NCI-H1048 (cell line): ENCODE measurements at regions not wholly inside any gene's neighbourhood (a gene's known extent, or its start where the extent isn't known, plus 50 kb on each side); places are given as distances from the start of the nearest gene placed in this dataset.
"Not testable (repeated sequence)": the region's sequence is repeated elsewhere in the genome, so short reads cannot be mapped to it uniquely, and the experiment has no call there.

Experiments
- DNase-seq: peaks from one replicate; lab custom pipeline; 2025; lab: John Stamatoyannopoulos, UW

DNA sequence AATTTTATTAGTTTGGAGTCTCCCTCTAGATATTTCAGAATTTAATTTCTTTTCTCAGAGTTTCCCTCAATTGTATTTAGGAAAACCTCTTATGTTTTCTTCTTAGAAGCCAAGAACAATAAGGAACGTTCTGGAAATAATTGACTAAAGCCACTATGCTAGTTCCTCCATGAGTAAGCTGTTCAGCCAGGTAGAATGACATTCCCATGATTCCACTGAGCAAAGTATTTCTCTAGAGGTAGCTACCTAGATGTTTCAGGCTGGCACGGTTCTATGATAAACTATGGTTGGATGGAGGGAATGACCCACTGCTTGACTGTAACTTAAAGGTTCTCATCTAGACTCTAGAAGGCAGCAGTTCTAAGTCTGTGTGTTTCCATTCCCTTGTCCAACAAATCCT lies 62.4 kb downstream of the CLDN17 start:
- DNase-seq, result no peak

DNA sequence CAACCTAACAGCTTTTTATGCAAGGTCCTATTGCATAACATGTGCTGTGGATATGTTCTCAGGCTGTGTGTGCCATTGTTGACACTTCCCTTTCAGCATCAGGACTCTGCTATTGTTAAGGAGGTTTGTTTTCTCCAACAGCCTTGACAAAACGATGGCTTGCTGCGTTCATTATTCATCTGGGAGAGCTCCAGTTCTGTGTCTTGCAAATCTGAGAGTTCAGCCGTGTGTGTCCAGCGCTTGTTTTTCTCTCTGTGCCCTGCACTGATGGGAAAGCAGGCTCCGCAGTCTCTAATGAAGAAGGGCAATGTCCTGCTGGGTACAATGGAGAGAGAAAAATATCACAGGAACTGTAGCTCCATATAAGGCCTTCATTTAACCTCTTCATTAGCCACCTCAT lies 63.7 kb downstream of the CLDN17 start:
- no peak for DNase-seq

DNA sequence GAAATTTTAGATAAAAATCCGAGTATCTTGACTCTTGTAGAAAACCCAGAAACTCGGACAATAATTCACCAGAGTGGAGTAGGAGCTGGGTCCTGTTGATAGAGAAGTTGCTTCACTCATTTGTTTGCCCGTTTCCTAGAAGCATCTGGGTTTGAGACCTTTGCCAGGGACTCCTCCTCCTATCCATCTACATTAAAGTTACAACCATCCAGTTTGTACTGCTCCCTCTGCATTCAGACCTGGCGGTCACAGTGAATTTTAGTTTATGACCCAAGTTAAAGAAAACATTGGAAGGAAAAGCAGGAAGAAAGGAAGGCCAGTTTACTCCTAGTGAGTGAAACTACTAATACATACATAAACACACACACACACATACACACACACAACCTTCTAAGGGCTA lies 64.6 kb downstream of the CLDN17 start:
- no peak for DNase-seq

DNA sequence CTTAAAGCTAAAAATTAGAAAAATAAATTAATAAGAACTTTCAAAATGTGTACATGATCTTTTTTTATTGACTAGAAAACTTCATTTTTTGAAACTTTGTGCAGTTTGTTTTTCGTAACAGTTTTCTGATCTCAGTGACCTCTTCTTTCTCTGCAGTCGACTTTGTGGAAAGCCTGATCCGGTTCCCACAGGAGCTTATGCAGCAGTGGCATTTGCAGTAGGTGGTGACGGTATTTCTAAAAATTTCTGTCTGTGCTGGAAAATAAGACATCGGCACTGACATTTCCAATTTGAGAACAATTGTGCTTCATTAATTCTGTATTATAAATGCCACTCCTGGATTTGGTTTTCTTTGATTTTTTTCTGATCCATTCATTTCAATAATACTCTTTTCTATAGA lies 68.8 kb downstream of the CLDN17 start:
- no peak for DNase-seq

DNA sequence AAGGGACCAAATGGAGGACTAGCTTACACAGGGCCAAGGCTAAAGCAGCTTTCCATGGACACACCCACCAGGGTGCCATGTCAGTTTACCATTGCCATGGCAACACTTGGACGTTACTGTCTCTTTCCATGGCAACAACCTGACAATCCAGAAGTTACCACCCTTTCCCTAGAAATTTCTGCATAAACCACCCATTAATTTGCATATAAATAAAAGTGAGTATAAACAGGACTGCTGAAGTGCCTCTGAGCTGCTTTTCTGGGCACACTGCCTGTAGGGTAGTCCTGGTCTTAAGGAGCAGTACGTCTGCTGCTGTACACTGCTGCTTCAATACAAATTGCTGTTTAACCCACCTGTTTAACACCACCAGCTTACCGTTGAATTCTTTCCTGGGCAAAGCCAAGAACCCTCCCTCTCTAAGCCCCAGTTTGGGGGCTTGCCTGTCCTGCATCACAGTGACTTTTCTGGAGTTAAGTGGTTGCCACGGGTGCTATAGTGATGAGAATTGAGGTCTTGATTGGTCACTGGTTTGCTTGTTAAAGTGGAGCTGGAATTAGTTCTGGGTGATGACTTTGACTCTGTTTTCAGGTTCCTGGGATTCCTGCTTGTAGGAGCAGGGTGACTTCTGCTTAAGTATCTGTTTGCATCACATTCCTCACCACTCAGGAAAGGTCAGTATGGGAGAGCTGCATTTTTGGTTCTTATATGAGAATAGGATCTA lies 83.2 kb downstream of the CLDN17 start:
- no peak for DNase-seq

DNA sequence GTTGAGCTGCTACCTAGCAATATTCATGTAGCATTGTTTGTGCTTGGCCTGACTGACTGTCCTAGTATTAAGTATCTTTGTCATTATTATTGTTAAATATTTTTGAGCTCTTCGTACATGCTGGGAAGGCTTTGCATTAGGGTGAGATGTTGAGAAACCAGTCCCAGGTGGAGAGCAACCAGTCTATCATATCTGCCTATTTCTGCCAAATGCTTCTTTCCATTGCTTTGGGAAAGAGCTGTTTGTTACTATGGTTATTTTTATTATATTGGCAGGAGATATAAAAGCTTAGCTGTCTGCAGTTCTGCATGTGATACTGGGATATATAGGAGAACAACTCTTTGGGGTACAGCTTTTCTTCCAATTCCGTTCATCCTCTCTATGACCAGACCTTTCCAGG lies 85.1 kb downstream of the CLDN17 start:
- no peak for DNase-seq

DNA sequence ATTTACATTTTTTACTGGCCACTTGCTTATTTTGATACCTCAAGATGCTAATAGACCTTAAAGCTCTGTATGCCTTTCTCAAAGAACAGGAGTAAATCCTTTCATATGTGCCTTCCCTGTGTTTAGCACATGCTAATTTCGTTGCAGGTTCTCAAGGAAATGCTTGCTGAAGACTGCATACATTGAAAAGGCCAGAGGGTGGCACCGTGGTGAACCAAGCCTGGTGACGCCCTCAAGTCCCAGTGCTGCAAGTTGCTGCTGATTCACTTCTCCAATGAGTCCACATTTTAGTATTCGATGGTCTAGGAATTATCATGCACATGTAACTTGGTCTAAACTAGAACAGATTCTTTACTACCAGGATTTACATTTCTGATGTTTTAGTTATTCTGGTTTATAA lies 94.1 kb downstream of the CLDN17 start:
- no peak for DNase-seq

DNA sequence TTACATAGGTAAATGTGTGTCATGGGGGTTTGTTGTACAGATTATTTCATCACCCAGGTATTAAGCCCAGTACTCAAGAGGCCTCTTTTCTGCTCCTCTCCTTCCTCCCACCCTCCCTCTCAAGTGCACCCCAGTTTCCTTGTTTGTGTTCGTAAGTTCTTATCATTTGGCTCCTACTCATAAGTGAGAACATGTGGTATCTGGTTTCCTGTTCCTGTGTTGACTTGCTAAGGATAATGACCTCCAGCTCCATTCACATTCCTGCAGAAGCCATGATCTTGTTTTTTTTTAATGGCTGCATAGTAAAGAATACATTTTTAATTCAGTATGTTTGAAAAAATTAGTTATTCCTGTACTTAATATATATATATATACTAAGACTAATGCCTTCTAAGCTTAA lies 107.7 kb downstream of the CLDN17 start:
- DNase-seq, result no peak

DNA sequence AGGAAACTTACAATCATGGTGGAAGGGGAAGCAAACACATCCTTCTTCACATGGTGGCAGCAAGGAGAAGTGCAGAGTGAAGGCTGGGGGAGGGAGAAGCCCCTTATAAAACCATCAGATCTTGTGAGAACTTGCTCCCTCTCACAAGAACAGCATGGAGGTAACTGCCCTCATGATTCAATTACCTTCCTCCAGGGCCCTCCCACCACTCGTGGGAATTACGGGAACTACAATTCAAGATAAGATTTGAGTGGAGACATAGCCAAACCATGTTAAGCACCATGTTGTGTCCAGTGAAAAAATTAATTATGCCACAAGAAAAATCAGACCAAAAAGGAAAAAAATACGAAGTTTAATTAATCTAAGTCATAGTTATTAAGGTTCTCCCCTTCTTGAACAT lies 109.5 kb downstream of the CLDN17 start:
- DNase-seq, result no peak

DNA sequence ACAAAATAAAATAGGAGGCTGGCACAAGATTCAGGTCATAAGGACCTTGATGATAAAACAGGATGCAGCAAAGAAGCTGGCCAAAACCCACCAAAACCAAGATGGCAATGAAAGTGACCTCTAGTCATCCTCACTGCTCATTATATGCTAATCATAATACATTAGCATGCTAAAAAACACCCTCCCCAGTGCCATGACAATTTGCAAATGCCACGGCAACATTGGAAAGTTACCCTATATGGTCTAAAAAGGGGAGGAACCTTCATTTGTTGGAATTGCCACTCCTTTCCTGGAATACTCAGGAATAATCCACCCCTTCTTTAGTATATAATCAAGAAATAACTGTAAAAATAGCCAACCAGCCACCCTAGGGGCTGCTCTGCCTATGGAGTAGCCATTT lies 108.8 kb upstream of the GRIK1 start:
- DNase-seq, result no peak

DNA sequence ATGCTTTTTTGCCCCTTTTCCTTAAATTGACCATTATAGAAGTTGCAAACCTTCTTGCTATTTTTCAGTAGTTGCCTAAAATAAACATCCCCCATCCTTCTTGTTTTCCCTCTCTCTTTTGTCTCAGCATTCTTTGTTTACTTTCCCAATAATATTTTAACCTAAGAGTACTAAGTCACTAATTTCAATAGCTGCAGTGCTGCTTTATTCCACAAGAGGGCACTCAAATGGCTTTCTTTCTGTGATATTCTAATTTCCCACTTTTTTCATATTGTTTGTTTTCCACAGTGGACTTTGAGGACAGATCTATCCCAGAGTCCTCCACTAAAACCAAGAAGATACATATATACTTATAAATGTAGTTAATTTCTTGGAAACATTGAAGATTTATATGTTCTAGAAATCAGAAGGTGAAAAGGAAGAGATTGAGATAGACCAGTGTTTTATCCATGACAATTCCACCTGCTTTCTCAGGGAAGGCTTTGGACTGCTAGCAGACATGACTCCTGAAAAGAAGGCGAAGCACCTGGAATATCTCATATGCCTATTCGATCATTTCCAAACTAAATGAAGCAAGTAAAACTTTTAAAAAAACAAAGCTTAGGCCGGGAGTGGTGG lies 104.8 kb upstream of the GRIK1 start:
- DNase-seq, result peak; percentile 40

DNA sequence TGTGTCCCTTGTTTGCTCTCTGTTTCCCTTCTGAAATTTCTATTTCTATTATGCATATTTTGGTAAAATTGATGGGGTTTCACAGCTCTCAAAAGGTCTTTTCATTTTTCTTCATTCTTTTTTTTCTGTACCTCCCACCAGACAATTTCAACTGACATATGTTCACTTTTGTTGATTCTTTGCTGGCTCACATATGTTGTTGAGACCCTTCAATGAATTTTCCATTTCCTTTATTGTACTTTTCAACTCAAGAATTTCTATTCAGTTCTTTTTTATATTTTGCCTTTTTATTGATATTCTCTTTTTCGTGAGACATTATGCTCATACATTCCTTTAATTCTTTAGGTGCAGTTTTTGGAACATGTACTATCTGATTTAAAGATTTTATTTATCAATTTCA lies 102.6 kb upstream of the GRIK1 start:
- no peak for DNase-seq

DNA sequence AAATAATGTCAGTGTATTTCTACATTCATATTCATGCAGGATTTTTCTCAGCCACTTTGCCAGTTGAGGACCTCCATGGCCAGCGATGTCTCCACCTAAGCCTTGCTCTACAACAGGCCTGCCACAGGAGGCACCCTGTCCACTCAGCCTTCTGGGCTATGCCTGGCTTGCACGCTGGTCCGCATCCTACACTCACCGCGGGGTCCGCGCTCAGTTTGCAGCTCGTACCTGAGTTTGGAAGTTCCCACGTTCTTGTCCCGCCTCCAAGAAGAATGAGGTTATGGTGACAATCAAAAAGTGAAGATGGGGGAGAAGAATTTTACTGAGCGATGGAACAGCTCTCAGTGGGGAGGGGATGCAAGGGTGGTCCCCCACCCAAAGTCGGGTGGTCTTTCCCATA lies 93.6 kb upstream of the GRIK1 start:
- no peak for DNase-seq

DNA sequence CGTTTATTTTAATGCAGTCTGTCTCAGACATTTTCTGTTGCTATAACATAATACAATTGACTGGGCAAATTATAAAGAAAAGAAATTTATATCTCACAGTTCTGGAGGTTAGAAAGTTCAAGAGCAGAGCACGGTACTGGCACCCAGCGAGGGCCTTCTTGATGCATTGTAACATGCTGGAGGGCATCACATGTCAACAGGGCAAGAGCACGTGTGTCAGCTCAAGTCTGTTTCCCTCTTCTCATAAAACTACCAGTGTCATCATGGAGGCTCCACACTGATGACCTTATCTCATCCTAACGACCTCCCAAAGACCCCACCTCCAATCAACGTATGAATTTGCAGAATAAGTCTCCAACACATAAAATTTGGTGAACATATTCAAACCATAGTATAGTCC lies 90.6 kb upstream of the GRIK1 start:
- DNase-seq, result no peak

DNA sequence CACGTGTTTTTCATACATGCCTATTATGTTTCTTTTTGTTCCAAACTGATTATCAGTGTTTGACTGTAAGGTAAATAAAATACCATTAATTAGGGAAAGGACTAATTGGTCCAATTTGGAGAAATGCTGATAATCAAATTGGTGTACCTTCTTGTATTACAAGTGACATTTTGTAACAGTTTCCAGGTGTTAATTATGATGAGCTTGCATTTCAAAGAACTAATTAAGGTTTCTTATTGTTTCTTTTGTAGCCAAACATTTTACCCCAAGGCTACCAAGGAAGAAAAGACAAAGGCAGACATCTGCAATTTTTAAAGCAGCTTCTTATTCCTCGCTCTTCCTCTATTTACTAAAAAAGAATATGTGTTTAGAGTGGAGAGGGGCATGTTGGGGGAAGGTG lies 88.7 kb upstream of the GRIK1 start:
- no peak for DNase-seq

DNA sequence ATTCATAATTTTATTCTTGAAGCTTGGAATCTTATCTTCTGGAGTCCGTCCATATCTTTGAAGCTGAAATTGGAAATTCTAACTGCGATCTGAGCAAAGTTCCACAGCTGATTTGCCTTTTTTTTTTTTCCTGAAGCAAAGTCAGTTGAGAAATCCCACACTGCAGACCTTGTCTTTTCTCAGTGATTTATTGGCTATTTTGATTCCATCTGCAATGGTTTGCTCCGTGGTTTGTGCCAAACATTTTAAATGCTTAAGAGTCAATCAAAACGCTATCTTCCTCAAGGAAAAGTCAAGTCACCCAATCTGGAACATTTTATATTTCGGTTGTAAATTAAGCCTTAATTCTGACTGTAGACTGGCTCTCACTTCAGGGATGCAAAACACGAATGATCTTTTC lies 88.2 kb upstream of the GRIK1 start:
- DNase-seq, result no peak

DNA sequence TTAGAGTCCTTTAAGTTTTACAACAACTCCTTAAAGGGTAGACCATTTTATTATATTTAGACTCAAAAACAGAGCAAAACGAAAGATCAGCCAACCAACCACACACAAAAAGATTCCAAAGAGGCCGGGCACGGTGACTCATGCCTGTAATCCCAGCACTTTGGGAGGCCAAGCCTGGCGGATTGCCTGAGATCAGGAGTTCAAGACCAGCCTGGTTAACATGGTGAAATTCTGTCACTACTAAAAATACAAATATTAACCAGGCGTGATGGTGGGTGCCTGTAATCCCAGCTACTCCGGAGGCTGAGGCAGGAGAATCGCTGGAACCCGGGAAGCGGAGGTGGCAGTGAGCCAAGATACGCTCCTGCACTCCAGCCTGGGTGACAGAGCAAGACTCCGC lies 83.3 kb upstream of the GRIK1 start:
- DNase-seq, result not testable (repeated sequence)

DNA sequence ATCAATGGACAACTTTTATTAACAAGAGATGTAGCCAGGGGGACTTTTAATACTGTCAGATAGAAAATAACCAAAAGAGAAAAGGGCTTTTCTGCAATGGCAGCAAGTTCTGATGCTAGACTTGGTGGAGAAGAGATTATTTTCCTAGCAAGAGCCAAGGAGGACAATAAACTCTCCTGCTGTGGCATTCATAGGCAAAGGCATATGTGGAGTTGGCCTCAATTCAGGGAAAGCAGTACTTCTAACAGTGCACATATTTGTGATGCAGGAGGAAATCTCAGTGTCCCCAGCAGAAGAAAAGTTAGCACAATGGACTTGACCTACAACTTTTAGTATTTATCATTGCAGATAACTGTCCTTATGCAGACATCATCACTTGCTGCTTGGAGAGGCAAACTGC lies 75.1 kb upstream of the GRIK1 start:
- DNase-seq, result no peak

DNA sequence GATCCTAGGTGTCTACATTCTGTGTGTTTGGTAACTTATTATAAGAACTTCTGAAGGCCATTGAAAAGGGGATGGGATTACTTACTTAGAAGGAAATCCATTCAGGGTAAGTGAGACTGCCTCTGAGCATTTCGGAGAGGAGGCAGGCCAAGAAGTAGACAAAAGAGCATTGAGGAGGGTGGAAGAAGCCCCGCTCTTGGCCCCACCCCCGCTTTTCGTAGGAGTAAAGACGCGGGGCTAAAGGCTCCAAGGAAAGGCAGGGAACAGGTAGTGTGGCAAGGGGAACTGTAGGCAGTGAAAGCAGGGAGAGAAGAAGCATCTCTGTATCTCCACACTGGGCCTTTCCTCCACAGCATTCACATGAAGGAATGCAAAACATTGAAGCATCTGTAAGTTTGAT lies 51.8 kb upstream of the GRIK1 start:
- DNase-seq, result no peak

DNA sequence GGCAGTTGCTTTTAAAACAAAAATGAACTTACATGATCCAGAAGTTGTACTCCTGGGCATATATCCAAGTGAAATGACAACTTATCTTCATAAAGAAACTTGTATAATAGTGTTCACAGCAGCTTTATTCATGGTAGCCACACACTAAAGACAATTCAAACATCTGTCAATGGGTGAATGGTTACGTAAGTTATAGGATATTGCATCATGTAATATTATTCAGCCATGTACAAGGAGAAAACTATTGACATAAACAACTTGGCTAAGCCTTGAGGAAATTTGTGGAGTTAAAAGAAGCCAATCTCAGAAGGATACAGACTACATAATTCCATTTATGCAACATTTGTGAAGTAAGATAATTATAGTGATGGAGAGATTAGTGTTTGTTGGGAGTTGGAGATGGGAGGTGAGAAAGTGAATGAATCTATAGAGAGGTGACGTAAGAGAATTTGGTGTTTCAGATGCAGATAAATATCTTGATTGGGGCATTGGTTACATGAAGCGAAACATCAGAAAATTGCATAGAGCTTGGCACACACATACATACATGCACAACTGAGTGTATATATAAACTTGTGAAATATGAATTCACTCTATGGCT lies 49.9 kb upstream of the GRIK1 start:
- no peak for DNase-seq
